ENCODE measurements at regions not wholly inside any gene's neighbourhood (a gene's known extent, or its start where the extent isn't known, plus 50 kb on each side); places are given as distances from the start of the nearest gene placed in this dataset.

- no peak for DNase-seq
These were observed 570.8 kb downstream of the UTRN start for GRCh38 chr6:144855812-144856531.

- no peak for DNase-seq
These were observed 571.5 kb downstream of the UTRN start for GRCh38 chr6:144856622-144857021.

- no peak for DNase-seq
These were observed 572.0 kb downstream of the UTRN start for GRCh38 chr6:144857086-144857485.

- no peak for DNase-seq
These were observed 577.6 kb downstream of the UTRN start for GRCh38 chr6:144862769-144863168.

- no peak for DNase-seq
These were observed 582.6 kb downstream of the UTRN start for GRCh38 chr6:144867761-144868160.

- no peak for DNase-seq
These were observed 585.6 kb downstream of the UTRN start for GRCh38 chr6:144870782-144871181.

GRCh38 chr6:144873623-144874378 lies 588.7 kb downstream of the UTRN start:
- no peak for DNase-seq

- DNase-seq = no peak
These were observed 591.6 kb downstream of the UTRN start for GRCh38 chr6:144876689-144877088.

- DNase-seq = no peak
These were observed 592.0 kb downstream of the UTRN start for GRCh38 chr6:144877118-144877517.

- DNase-seq = no peak
These were observed 593.4 kb downstream of the UTRN start for GRCh38 chr6:144878577-144878976.

GRCh38 chr6:144879436-144879835 lies 594.3 kb downstream of the UTRN start:
- no peak for DNase-seq

- no peak for DNase-seq
These were observed 597.3 kb downstream of the UTRN start for GRCh38 chr6:144882425-144882824.

- no peak for DNase-seq
These were observed 598.8 kb downstream of the UTRN start for GRCh38 chr6:144883915-144884314.

GRCh38 chr6:144885817-144886216 lies 600.7 kb downstream of the UTRN start:
- no peak for DNase-seq

- no peak for DNase-seq
These were observed 601.5 kb downstream of the UTRN start for GRCh38 chr6:144886682-144887081.

GRCh38 chr6:144888621-144889020 lies 603.5 kb downstream of the UTRN start:
- DNase-seq = no peak

GRCh38 chr6:144893680-144894151 lies 608.6 kb downstream of the UTRN start:
- no peak for DNase-seq

- DNase-seq = no peak
These were observed 609.1 kb downstream of the UTRN start for GRCh38 chr6:144894240-144894639.

- DNase-seq = no peak
These were observed 610.5 kb downstream of the UTRN start for GRCh38 chr6:144895313-144896278.

GRCh38 chr6:144896289-144896688 lies 611.2 kb downstream of the UTRN start:
- DNase-seq = no peak

- no peak for DNase-seq
These were observed 611.7 kb downstream of the UTRN start for GRCh38 chr6:144896871-144897270.

GRCh38 chr6:144897441-144897921 lies 612.3 kb downstream of the UTRN start:
- no peak for DNase-seq

Data from activated T-cell treated with anti-CD3 and anti-CD28 coated beads, Interleukin-2, amount 50 U/mL, for 1 hour (primary cell).